Forelimb muscle (tissue), 1 donor: ENCODE measurements at regions not wholly inside any gene's neighbourhood (a gene's known extent, or its start where the extent isn't known, plus 50 kb on each side); places are given as distances from the start of the nearest gene placed in this dataset.
"Not testable (repeated sequence)": the region's sequence is repeated elsewhere in the genome, so short reads cannot be mapped to it uniquely, and the experiment has no call there.

ENCODE experiments used
- DNase-seq: peaks from one replicate; pipeline ENCODE4 v3.0.0-alpha.2; 2013; ENCODE audit warnings: low read depth

DNA sequence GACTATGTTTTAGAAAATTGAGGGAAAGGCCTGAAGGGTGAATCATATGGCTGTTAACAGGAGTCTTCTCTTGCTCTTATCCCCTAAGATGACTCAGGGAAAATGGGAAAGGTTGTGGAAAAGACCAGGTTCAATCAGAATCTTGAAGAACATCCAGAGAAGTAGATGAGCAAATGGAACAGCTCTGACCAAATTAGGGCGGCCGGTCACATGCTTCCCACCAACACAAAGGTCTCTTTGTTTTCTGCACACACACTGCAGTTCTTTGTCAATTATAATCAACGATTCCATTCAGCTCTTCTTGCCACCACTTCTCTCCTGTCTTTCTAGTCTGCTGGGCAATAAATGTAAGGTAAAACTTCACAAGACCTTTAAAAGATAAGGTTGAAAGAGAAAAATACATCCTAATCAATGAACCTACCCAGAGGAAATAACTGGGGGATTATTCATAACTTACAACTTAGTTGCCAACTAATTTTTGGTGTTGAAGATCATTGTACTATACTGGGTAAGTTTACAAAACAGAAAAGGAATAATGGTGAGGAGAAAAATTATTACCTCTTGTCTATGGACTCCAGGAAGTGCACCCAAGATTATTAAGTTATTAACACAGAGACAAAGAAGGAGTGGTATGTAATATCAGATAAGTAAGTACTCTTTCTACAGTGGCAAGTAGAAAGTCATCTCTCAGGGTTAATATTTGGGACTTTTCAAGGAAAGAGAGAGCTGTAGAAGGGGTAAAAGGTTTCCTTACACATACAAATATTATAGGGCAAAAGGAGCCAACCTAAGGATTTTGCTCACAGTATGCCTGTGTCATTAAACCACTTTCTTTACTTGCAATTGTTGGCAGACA lies 441.9 kb upstream of the PIK3R1 start:
- no peak for DNase-seq

DNA sequence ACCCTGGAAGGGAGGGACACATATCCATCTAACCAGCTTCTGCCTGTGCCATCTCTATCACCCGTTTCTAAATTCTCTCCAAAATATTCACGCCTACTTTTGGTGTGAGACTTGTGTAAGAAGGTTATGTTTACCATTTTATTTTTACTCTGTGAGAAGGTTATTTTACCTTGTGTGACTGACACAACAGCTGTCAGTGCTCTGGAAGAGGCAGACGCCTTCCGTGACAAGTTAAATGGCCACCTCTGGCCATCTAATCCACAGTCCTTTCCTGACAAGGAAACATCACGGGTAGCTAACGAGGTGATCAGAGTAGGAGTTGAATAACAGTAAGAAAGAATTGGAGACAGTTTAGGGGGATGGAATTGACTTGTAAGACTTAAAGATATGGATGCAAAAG lies 443.8 kb upstream of the PIK3R1 start:
- no peak for DNase-seq

DNA sequence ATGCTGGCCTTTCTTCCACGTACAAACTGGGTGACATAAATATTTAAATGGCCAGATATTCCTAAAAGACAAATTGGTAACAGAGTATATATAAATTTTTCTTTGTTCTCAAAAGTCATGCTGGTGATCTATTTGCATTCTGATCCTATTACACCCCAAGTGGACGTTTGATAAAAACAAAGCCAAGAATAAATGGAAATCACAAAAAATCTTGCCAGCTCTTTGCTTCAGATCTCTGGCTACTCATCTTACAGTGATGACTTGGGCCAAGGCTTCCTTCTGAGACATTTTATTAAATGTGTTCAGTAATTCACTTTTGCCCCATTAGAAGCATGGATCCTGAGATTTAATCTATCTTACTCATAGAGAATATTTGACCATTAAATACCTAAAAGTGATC lies 444.3 kb upstream of the PIK3R1 start:
- no peak for DNase-seq

DNA sequence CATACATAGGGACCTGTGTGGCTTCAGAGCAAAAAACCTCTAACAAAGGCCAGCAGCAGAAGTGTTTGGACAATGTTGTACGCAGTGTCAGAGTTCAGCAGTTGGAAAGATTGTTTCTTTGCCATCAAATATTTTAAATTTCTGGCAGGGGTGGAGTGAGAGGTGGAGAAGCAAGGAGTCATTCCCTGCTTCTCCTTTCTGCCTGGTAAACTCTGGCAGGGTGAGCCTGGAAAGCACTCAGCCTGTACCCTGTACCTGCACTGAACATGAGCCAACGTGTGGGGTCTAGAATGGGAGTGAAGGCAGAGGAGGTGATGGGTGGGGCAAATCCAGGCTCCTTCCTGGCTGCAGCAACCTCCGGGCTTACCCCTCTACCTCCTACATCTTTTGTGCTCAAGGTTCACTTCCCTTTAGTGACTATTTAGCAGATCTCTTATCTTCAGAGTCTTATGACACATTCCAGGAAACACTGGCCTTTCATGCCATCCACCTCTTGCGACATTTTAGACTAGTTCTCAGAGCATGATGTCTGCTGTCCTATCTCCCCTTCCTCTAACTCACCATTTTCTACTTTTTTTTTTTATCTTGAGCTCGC lies 445.0 kb upstream of the PIK3R1 start:
- DNase-seq = no peak

DNA sequence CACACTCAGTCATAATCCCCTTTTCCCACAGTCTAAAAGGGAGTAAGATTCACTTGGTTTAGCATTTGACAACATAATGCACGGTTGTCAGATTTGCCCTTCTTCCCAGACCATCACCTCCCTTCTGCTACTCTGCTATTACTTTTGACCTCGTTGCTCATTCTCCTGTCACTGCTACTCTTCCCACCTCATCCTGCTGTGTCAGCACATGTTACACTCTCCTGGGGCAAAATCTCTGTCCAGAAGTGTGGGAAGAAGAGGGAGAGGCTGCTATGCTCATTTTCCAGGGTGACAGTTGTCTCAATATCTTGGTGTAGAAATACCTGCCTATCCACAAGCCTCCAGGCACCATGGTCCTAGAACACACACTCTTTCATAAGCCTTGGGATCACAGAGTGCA lies 449.9 kb upstream of the PIK3R1 start:
- no peak for DNase-seq

DNA sequence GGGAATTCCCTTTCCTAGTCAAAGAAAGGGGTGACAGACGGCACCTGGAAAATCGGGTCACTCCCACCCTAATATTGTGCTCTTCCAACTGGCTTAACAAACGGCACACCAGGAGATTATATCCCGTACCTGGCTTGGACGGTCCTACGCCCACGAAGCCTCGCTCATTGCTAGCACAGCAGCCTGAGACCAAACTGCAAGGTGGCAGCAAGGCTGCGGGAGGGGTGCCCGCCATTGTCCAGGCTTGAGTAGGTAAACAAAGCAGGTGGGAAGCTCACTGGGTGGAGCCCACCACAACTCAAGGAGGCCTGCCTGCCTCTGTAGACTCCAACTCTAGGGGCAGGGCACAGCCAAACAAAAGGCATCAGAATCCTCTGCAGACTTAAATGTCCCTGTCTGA lies 457.8 kb upstream of the PIK3R1 start:
- DNase-seq = not testable (repeated sequence)

DNA sequence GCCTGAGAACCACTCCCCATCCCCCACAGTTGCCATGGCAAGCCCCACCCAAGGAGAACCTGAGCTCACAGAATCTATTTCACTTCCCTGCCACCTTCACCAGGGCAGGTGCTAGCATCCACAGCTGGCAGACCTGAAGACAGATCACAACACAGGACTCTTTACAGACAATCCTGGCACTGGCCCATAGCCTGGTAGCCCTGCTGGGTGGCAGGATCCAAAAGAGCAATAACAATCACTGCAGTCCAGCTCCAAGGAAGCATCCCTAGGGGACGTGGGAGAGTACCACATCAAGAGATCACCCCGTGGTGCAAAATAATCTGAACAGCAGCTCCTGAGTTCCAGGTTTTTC lies 463.2 kb upstream of the PIK3R1 start:
- DNase-seq = no peak

DNA sequence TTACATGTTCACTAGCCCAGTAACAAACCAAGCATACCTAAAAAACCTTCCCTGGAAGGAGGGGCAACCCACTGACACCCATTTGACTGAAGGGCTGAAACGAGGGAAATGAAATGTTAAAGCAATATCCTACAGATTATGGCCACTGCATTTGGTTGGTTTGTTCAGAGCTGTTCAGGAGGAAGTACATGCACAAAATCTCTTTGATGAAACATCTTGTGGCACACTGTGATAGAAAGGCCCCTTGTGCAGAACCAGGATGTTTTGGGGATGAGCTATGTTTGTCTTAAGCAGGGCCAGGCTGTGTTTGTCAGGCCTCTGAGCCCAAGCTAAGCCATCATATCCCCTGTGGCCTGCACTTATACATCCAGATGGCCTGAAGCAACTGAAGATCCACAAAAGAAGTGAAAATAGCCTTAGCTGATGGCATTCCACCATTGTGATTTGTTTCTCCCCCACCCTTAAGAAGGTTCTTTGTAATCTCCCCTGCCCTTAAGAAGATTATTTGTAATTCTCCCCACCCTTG lies 467.3 kb upstream of the PIK3R1 start:
- no peak for DNase-seq

DNA sequence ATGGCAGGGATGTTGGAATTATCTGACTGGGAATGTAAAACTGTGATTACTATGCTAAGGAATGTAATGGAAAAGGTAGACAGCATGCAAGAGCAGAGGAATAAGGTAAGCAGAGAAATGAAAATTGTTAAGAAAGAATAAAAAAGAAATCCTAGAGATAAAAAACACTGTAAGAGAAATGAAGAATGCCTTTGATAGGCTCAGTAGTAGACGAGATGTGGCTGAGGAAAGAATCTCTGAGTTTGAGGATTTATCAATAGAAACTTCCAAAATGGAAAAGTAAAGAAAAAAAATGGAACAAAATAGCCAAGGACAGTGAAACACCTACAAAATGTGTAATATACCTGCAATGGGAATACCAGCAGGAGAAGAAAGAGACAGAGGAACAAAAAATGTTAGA lies 468.5 kb upstream of the PIK3R1 start:
- DNase-seq = no peak

DNA sequence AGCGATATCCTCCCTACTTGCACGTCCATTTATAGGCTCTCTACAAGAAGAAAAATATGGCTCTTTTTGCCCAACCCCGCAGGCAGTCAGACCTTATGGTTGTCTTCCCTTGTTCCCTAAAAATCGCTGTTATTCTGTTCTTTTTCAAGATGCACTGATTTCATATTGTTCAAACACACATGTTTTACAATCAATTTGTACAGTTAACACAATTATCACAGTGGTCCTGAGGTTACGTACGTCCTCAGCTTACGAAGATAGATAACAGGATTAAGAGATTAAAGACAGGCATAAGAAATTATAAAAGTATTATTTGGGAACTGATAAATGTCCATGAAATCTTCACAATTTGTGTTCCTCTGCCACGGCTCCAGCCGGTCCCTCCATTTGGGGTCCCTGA lies 468.9 kb upstream of the PIK3R1 start:
- not testable (repeated sequence) for DNase-seq

DNA sequence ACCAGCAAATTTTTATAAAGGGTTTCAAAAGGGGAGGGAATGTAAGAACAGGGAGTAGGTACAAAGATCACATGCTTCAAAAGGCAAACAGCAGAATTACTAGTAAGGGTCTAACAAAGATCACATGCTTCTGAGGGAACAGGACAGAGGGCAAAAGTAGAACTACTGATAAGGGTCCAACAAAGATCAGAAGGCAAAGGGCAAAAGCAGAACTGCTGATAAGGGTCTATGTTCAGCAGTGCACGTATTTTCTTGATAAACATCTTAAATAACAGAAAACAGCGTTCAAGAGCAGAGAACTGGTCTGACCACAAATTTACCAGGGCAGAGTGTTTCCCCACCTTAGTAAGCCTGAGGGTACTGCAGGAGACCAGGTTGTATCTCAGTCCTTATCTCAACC lies 469.5 kb upstream of the PIK3R1 start:
- no peak for DNase-seq

DNA sequence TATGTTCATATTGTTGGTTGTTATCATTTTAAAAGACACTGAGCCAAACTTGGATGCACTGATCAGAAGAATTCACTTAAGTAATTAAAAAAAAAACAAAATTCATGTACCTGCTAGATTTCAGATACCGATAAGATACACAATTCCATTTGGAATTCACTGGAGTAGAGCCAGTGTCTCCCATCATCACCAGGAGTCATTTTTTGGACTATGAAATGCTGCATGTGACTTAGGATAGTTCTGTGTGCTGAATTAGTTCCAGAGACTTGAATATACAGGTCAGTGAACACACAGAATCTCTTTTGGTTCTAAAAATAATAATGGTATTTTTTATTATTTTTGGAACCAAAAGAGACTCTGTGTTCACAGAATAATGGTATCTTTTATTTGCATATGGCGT lies 482.6 kb upstream of the PIK3R1 start:
- no peak for DNase-seq

DNA sequence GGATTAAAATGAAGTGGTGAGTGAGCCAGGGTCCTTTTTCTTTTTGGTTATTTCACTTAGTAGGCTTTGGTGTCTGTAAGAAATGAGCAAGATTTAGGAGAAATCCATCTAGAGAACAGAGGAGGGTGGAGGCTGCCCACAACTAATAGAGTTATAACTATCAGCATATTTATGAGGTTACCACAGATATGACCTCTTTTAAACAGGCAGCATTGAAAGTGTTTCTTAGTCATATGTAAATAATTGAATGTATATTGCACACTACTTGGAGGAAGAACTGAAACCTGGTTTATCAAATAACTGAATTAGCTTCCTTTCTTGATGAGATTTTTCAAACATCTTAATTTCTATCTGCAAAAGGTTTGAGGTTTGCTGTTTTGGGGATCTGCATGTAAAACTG lies 483.1 kb upstream of the PIK3R1 start:
- no peak for DNase-seq

DNA sequence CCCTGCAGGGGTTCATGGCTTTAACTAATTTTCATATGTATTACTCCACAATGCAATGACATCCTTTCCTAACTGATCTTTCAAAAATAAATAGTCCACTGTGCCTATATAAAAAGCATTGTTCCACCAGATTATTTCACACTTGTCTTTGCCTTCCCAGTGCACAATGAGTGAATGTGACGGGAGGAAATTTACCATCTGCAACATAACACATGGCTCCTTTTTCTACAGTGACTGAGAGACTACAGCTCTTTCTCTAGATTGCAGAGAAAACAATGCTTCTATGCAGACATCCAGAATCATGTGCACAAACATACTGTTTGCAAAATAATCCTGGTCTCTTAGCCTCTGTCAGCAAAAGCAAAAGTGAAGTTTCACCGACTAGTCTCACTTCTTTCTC lies 483.7 kb upstream of the PIK3R1 start:
- DNase-seq = no peak

DNA sequence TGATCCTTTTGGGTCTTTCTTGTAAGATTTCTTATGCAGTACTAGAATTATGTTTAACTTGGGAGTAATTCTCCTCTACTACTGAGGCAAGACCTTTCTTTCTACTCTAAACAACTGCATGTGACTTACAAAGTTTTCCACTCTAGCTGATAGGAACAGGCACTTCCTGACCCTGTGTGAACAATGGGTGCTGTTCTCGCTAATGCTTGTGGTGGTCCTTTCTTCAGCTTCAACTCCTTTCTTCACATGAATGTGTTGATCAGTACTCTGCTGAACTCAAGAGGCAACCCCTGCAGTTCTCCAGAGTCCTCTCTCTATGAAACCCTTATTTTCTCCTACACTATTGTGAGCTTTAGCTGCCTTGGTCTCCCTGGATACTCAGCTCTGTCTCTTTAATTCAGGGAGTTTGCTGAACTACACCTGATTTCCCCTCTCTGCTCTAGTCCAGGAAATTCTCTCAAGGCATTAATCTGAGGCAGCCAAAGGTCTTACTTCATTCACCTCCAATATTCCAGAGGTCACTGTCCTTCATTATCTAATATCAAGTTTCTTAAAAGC lies 484.6 kb upstream of the PIK3R1 start:
- no peak for DNase-seq

DNA sequence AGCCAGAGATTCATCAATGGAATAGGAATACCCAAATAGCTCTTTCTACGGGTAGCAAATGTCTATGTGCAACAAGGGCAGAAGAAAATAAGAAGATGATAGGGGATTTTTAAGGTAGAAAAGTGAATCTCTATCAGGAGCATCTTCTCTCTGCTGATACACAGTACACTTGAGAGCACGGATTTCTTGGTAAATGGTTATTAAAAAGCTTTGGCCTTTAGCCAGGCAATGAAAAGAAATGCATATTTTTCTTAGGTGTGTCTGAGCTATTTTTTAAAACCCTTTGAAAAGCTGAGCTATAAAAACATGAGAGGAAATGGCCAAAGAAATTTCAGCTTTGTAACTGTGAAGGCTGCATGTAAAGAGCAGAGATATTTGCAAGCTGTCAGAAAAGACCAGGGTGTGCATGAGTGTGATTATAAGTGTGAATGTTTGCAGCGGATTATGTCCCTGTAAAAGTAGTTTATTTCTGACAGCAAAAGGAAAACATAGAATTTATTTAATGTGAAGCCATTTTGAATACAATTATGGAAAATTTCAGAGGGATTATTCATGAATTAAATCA lies 487.1 kb upstream of the PIK3R1 start:
- no peak for DNase-seq

DNA sequence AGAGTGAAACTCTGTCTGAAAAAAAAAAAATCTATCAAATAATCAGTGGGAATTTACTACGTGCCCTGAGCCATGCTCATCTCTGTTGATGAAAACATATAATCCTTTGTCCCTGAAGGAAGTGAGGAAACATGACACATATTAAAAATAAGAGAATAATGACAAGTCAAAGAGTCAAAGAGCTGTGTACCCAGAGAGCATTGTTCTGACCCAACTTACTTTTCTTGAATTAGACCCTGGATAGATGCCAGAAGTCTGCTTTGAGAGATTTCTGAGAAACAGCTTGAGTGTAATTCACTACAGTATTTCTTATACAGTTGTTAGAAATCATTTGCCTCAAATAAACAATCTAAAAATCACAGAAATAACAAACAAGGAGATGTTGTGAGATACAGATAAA lies 490.0 kb upstream of the PIK3R1 start:
- DNase-seq = no peak

DNA sequence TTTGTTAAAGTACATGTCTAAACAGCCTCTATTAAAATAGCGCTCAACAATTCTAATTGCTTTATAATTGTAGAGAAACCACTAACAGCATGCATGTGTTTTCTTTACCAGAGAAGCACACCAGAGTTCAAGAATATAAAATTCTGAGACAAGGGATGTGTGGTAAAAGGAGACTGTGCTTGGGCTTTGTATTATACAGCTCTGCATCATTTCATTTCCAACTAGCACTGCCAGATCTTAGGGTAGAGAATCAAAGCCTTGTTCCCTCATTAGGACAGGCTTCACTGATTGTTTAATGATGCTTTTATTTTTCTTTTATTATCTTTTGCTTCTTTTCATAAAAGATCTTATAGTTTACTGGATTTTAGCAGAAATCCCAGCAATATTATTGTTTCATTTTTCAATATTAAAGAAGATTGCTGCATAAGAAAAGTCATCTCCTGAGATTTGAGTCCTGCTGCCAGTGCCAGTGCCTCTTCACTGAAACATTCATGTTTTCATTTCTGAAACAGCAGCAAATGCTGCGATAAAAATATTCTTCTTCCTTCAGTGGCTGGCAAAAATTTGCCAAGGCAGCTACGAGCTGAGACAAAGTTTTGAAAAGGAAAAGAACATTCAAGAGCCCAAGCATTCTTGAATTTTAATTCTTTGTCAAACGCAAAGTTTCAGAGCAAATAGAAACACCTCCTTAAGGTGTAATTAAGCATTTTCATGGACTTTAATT lies 491.0 kb upstream of the PIK3R1 start:
- no peak for DNase-seq

DNA sequence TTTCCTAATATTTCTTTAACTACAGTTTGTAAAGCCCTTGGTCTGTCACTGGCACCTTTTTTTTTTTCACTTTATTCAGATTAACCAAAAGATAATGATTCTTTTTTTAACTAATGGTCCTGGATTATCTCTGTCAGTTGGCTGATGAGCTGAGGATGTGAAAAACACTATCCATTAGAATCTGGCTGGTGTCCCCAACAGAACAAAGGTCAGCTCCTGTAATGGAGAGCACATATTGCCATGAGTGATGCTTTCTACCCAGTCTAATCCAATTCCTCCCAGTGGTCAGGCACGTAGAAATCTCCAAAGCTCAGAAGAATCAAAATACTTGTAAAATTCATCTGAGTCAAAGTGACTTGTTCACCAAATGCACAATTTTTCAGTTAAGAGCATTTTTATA lies 491.7 kb upstream of the PIK3R1 start:
- no peak for DNase-seq

DNA sequence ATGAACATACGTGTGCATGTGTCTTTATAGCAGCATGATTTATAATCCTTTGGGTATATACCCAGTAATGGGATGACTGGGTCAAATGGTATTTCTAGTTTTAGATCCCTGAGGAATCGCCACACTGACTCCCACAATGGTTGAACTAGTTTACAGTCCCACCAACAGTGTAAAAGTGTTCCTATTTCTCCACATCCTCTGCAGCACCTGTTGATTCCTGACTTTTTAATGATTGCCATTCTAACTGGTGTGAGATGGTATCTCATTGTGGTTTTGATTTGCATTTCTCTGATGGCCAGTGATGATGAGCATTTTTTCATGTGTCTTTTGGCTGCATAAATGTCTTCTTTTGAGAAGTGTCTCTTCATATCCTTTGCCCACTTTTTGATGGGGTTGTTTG lies 493.0 kb upstream of the PIK3R1 start:
- not testable (repeated sequence) for DNase-seq

DNA sequence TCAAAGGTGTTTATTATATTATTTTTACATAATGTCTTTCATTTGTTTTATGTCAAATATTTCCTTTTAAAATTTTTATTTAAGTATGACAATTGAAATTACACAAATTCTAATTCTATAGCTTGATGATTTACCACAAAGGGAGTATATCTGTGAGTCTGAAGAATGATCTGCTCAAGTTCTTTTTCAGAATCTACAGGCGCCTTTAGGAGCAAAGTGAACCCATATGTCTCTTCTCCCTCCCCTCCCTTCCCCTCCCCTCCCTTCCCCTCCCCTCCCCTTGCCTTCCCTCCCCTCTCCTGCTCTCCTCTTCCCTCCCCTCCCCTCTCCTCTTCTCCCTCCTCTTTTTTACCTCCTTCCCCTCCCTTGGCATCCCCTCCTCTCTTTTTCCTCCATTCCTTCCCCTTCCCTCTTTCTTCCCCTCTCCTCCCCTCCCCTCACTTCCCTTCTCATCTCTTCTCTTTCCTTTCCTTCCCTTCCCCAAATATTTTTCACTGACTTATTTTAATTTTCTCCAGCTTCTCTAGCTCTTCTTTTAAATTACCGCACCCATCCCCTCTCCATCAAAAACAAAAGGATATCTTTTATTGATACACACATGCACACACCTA lies 495.3 kb upstream of the PIK3R1 start:
- no peak for DNase-seq

DNA sequence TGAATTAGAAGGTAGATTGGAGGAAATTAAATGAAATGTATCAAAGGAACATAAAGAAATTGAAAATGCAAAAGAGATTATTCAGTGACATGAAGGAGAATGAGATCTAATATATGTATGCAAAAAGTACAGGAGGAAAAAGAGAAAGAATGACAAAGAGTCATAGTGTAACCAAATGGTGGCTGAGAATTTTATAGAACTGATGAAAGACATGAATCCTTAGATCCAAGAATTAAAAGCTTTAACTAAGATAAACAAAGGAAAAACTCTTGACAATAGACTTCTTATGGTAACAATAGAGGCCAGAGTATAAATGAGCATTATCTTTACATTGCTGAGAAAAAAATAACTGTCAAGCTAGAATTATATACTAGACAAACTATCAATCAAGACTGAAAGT lies 505.4 kb upstream of the CD180 start:
- no peak for DNase-seq
